HG03442 (cell line): ENCODE measurements at regions not wholly inside any gene's neighbourhood (a gene's known extent, or its start where the extent isn't known, plus 50 kb on each side); places are given as distances from the start of the nearest gene placed in this dataset.

Experiments used
- ATAC-seq: cut with Tn5 transposase; IDR thresholded peaks from one replicate; pipeline ENCODE4 v1.9.1; 2021; ENCODE audit warnings: mild to moderate bottlenecking, moderate library complexity; ENCODE audit not compliant: unreplicated experiment

- no peak for ATAC-seq
These were observed 149.2 kb upstream of the RGMB start for GRCh38 chr5:98624145-98624880.

- no peak for ATAC-seq
These were observed 146.3 kb upstream of the RGMB start for GRCh38 chr5:98627121-98627520.

GRCh38 chr5:98630621-98631020 is 142.8 kb upstream of the RGMB start:
- ATAC-seq = no peak

- ATAC-seq = no peak
These were observed 142.0 kb upstream of the RGMB start for GRCh38 chr5:98631311-98632054.

- ATAC-seq = no peak
These were observed 137.8 kb upstream of the RGMB start for GRCh38 chr5:98635656-98636055.

GRCh38 chr5:98637116-98637515 is 136.3 kb upstream of the RGMB start:
- no peak for ATAC-seq

- ATAC-seq = no peak
These were observed 135.9 kb upstream of the RGMB start for GRCh38 chr5:98637557-98637956.

GRCh38 chr5:98638111-98638510 is 135.4 kb upstream of the RGMB start:
- ATAC-seq = no peak

- ATAC-seq = no peak
These were observed 134.8 kb upstream of the RGMB start for GRCh38 chr5:98638701-98639100.

- no peak for ATAC-seq
These were observed 134.2 kb upstream of the RGMB start for GRCh38 chr5:98639274-98639673.

- no peak for ATAC-seq
These were observed 131.8 kb upstream of the RGMB start for GRCh38 chr5:98641671-98642070.

GRCh38 chr5:98643569-98643968 is 129.9 kb upstream of the RGMB start:
- ATAC-seq = no peak

- no peak for ATAC-seq
These were observed 121.7 kb upstream of the RGMB start for GRCh38 chr5:98651715-98652114.

GRCh38 chr5:98656125-98656795 is 117.2 kb upstream of the RGMB start:
- no peak for ATAC-seq

GRCh38 chr5:98656796-98657195 is 116.7 kb upstream of the RGMB start:
- ATAC-seq = no peak

- ATAC-seq = no peak
These were observed 115.9 kb upstream of the RGMB start for GRCh38 chr5:98657559-98657958.

GRCh38 chr5:98663521-98663920 is 109.9 kb upstream of the RGMB start:
- ATAC-seq = no peak

GRCh38 chr5:98664736-98665135 is 108.7 kb upstream of the RGMB start:
- ATAC-seq = no peak

- no peak for ATAC-seq
These were observed 93.5 kb upstream of the RGMB start for GRCh38 chr5:98679963-98680362.

GRCh38 chr5:98690002-98690401 is 83.5 kb upstream of the RGMB start:
- no peak for ATAC-seq

- ATAC-seq = no peak
These were observed 78.6 kb upstream of the RGMB start for GRCh38 chr5:98694902-98695301.

GRCh38 chr5:98698359-98698758 is 75.1 kb upstream of the RGMB start:
- no peak for ATAC-seq
